ENCODE measurements at regions not wholly inside any gene's neighbourhood (a gene's known extent, or its start where the extent isn't known, plus 50 kb on each side); places are given as distances from the start of the nearest gene placed in this dataset.
"Not testable (repeated sequence)": the region's sequence is repeated elsewhere in the genome, so short reads cannot be mapped to it uniquely, and the experiment has no call there.

- Histone ChIP-seq H3K9ac (ENCODE audit: low read length in 3 of 3) (no peak overlapping the region), H3K4me1 (ENCODE audit: control insufficient read depth in 2 of 3, insufficient read depth in 2 of 3, low read depth in 1 of 3, low read length in 3 of 3) (no peaks in the 10 kb centered on the region), H3K27ac (ENCODE audit: low read depth in 2 of 2, low read length in 2 of 2) (no peak overlapping the region), H3K36me3 (ENCODE audit: control insufficient read depth in 2 of 3, insufficient read depth in 3 of 3, low read length in 3 of 3) (no peaks in the 10 kb centered on the region), H3K9me3 (ENCODE audit: control insufficient read depth in 2 of 3, insufficient read depth in 1 of 3, low read length in 3 of 3) (no peaks in the 10 kb centered on the region), H3K27me3 (ENCODE audit: control insufficient read depth, insufficient read depth, low read length) (no peaks in the 10 kb centered on the region), H3K4me3 (ENCODE audit: low read length in 3 of 3) (no peak overlapping the region)
- FAIRE-seq (no peak), DNase-seq (peak in 4 of 5 donors; percentile 35 to 65 (median 58))
- intact Hi-C loops (cut with DNase I) = no loop called here
- TF ChIP-seq CTCF (IDR thresholded peaks at IDR 0.05; ENCODE audit: borderline replicate concordance, extremely low read depth, insufficient read depth) = no peak
These were observed 213.5 kb upstream of the SLC38A2 start for GRCh38 chr12:46585854-46586621.

- H3K36me3 ChIP-seq (ENCODE audit: control insufficient read depth in 2 of 3, insufficient read depth in 3 of 3, low read length in 3 of 3); H3K27me3 ChIP-seq (ENCODE audit: control insufficient read depth, insufficient read depth, low read length); H3K9ac ChIP-seq (ENCODE audit: low read length in 3 of 3); FAIRE-seq; H3K9me3 ChIP-seq (ENCODE audit: control insufficient read depth in 2 of 3, insufficient read depth in 1 of 3, low read length in 3 of 3); intact Hi-C loops (cut with DNase I); DNase-seq; H3K4me3 ChIP-seq (ENCODE audit: low read length in 3 of 3); H3K27ac ChIP-seq (ENCODE audit: low read depth in 2 of 2, low read length in 2 of 2); H3K4me1 ChIP-seq (ENCODE audit: control insufficient read depth in 2 of 3, insufficient read depth in 2 of 3, low read depth in 1 of 3, low read length in 3 of 3): not testable (repeated sequence)
These were observed 211.5 kb upstream of the SLC38A2 start for GRCh38 chr12:46584098-46584497.

GRCh38 chr12:46581990-46582389, 209.4 kb upstream of the SLC38A2 start:
- H3K36me3 ChIP-seq (ENCODE audit: control insufficient read depth in 2 of 3, insufficient read depth in 3 of 3, low read length in 3 of 3); DNase-seq; H3K4me1 ChIP-seq (ENCODE audit: control insufficient read depth in 2 of 3, insufficient read depth in 2 of 3, low read depth in 1 of 3, low read length in 3 of 3); H3K9ac ChIP-seq (ENCODE audit: low read length in 3 of 3); H3K4me3 ChIP-seq (ENCODE audit: low read length in 3 of 3); intact Hi-C loops (cut with DNase I); FAIRE-seq; H3K9me3 ChIP-seq (ENCODE audit: control insufficient read depth in 2 of 3, insufficient read depth in 1 of 3, low read length in 3 of 3); H3K27ac ChIP-seq (ENCODE audit: low read depth in 2 of 2, low read length in 2 of 2); H3K27me3 ChIP-seq (ENCODE audit: control insufficient read depth, insufficient read depth, low read length): not testable (repeated sequence)

GRCh38 chr12:46580445-46580844, 207.9 kb upstream of the SLC38A2 start:
- Histone ChIP-seq H3K4me3 (ENCODE audit: low read length in 3 of 3) (no peak overlapping the region), H3K27me3 (ENCODE audit: control insufficient read depth, insufficient read depth, low read length) (no peaks in the 10 kb centered on the region), H3K4me1 (ENCODE audit: control insufficient read depth in 2 of 3, insufficient read depth in 2 of 3, low read depth in 1 of 3, low read length in 3 of 3) (no peaks in the 10 kb centered on the region), H3K36me3 (ENCODE audit: control insufficient read depth in 2 of 3, insufficient read depth in 3 of 3, low read length in 3 of 3) (no peaks in the 10 kb centered on the region), H3K27ac (ENCODE audit: low read depth in 2 of 2, low read length in 2 of 2) (no peak overlapping the region), H3K9me3 (ENCODE audit: control insufficient read depth in 2 of 3, insufficient read depth in 1 of 3, low read length in 3 of 3) (no peaks in the 10 kb centered on the region), H3K9ac (ENCODE audit: low read length in 3 of 3) (no peak overlapping the region)
- FAIRE-seq = no peak
- no peak for TF ChIP-seq CTCF (IDR thresholded peaks at IDR 0.05; ENCODE audit: borderline replicate concordance, extremely low read depth, insufficient read depth)
- intact Hi-C loops (cut with DNase I) = no loop called here
- DNase-seq = no peak

All from kidney (tissue), 13 donors.